Chondrocyte (in vitro differentiated cells): ENCODE measurements at regions not wholly inside any gene's neighbourhood (a gene's known extent, or its start where the extent isn't known, plus 50 kb on each side); places are given as distances from the start of the nearest gene placed in this dataset.
"Not testable (repeated sequence)": the region's sequence is repeated elsewhere in the genome, so short reads cannot be mapped to it uniquely, and the experiment has no call there.

Experiments used
- DNase-seq: peaks from one replicate; pipeline ENCODE4 v3.0.0; 2021; ENCODE audit warnings: mixed read lengths, low spot score
- H3K27ac Mint-ChIP-seq: one replicate; pipeline ENCODE4 v1.8.0; 2021; ENCODE audit warnings: mild to moderate bottlenecking, moderate library complexity, mixed read lengths; ENCODE audit not compliant: unreplicated experiment
- H3K27me3 Mint-ChIP-seq: 2 replicates; pipeline ENCODE4 v1.8.0; 2021; ENCODE audit warnings: low read depth, mixed read lengths
- H3K36me3 Mint-ChIP-seq: 2 replicates; pipeline ENCODE4 v1.8.0; 2021; ENCODE audit warnings: low read depth, mixed read lengths
- H3K4me1 Mint-ChIP-seq: 2 replicates; pipeline ENCODE4 v1.8.0; 2021; ENCODE audit warnings: low read depth, mild to moderate bottlenecking, mixed read lengths
- H3K4me3 Mint-ChIP-seq: one replicate; pipeline ENCODE4 v1.8.0; 2021; ENCODE audit warnings: mild to moderate bottlenecking, moderate library complexity, mixed read lengths; ENCODE audit not compliant: unreplicated experiment
- H3K9me3 Mint-ChIP-seq: 2 replicates; pipeline ENCODE4 v1.8.0; 2021; ENCODE audit warnings: low read depth, mixed read lengths
- TF ChIP-seq, protein P1 (sequence below): fragments of 200-600 bp; sonication (generic); IDR thresholded peaks from 2 replicates; pipeline ENCODE4 v1.5.0; 2021; ENCODE audit warnings: antibody characterized with exemption, mild to moderate bottlenecking, moderate library complexity

DNA sequence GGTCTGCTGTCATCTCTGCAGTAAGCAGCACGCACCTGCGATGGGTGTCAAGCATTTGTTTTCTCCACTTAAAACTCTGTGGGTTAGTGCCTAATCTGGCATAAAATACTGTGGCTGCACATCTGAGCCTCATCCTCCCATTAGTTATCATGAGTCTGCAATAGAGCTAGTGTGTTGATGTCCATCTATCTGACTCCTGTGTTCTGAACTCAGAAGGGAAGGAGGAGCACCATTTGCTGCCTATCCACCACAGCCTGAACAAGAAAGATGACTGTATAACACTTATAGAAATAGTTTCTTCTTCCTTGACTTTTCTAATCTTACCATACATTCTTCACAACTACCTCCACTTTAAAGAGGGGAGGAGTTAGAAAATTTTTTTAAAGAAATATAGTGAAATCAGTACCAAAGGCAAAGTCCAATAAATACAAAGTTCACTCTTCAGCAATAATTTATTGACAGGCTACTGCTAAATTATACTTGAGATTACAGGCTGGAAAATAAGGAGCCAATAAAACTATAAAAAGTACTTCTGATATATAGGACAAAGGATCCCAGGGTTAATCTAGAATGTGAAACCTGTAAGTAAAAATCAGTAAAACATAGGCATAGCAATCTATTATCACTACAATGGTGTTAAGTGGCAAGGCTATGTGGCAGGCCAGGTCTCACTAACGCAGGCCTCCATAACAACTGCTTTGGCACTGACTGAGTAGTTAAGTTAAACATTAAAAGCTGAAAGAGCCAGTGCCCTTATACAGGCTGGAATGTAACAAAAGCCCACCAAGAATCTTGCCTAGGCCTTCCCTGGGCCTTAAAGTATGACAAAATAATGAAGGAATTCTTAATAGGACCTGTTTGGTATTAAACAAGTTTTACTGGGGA lies 70.2 kb downstream of the LGALS9C start:
- DNase-seq, H3K9me3 Mint-ChIP-seq, H3K36me3 Mint-ChIP-seq, H3K4me3 Mint-ChIP-seq, H3K27ac Mint-ChIP-seq, H3K4me1 Mint-ChIP-seq, H3K27me3 Mint-ChIP-seq: not testable (repeated sequence)

DNA sequence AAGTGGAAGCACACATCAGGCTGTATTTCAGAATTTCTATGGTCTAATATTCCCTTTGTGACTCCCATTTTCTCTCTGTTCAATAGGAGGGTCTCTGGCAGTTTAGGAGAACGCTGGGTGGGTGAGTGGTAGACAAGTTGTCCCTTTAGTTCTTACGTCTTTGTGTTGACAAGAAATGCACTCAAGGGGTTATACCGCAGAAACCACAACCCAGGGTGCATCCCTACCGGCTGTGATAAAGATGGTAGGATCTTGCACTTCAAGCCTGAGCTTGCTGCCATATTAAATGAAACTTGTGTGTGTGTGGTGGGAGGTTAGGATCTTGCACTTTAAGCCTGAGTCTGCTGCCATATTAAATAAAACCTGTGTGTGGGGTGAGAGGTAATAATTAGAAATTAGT lies 80.5 kb downstream of the LGALS9C start:
- H3K9me3 Mint-ChIP-seq, H3K4me3 Mint-ChIP-seq, DNase-seq, H3K27me3 Mint-ChIP-seq, H3K36me3 Mint-ChIP-seq, H3K27ac Mint-ChIP-seq, H3K4me1 Mint-ChIP-seq: not testable (repeated sequence)

DNA sequence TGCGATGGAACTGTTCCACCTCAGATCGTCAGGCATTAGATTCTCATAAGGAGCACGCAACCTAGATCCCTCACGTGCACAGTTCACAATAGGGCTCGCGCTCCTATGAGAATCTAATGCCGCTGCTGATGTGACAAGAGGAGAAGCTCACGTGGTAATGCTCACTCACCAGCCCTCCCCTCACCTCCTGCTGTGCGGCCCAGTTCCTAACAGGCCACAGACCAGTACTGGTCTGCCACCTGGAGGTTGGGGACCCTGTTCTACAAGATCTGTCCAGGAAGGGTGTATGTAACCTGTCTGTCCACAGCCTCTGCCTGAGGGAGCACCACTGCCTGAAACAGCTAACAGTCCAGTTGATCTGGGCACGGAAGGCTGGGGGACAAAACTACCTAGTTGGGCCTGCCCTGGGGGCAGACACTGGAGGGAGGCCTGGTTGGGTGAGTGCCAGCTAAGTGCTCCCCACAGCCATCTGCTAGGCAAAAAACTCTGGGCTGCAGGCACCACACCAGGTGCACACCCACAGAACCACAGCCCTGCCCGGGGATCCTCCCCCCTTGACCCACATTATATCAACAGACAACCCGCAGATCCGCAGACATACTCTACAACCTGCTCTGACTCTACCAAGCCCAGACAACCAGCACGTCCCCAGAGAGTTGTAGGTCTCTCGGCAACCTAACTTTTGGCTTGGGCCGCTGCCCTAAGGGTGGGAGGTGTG lies 80.7 kb downstream of the TBC1D28 start:
- H3K36me3 Mint-ChIP-seq, H3K4me3 Mint-ChIP-seq: not testable (repeated sequence)

DNA sequence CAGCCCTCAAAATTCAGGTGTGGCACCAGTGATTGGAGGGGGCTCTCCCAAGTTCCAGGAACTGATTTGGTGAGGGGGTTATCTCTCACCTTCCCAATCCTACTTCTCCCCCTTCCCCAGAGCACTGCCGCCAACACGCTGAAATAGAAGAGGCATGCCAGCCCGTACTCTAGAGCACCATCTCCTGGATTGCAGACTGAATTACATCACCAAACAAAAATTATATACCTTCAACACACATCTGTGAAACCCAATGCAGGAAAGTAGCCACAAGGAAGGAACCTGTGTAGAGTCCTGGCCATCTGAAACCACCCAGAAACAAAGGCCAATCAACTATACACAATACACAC lies 80.1 kb downstream of the TBC1D28 start:
- DNase-seq, H3K9me3 Mint-ChIP-seq, H3K4me3 Mint-ChIP-seq, H3K36me3 Mint-ChIP-seq, H3K27me3 Mint-ChIP-seq: not testable (repeated sequence)
- TF ChIP-seq, protein P1, sequence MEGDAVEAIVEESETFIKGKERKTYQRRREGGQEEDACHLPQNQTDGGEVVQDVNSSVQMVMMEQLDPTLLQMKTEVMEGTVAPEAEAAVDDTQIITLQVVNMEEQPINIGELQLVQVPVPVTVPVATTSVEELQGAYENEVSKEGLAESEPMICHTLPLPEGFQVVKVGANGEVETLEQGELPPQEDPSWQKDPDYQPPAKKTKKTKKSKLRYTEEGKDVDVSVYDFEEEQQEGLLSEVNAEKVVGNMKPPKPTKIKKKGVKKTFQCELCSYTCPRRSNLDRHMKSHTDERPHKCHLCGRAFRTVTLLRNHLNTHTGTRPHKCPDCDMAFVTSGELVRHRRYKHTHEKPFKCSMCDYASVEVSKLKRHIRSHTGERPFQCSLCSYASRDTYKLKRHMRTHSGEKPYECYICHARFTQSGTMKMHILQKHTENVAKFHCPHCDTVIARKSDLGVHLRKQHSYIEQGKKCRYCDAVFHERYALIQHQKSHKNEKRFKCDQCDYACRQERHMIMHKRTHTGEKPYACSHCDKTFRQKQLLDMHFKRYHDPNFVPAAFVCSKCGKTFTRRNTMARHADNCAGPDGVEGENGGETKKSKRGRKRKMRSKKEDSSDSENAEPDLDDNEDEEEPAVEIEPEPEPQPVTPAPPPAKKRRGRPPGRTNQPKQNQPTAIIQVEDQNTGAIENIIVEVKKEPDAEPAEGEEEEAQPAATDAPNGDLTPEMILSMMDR = peak; percentile 69
- Mint-ChIP-seq H3K4me1 (peaks cover 18% of the 10 kb centered on the region), H3K27ac (peak overlapping the region; percentile 70)

More for the DNA sequence above, 80.7 kb downstream of the TBC1D28 start:
- DNase-seq, H3K27ac Mint-ChIP-seq, H3K27me3 Mint-ChIP-seq, H3K9me3 Mint-ChIP-seq: not testable (repeated sequence)
- H3K4me1 Mint-ChIP-seq = peaks cover 15% of the 10 kb centered on the region

DNA sequence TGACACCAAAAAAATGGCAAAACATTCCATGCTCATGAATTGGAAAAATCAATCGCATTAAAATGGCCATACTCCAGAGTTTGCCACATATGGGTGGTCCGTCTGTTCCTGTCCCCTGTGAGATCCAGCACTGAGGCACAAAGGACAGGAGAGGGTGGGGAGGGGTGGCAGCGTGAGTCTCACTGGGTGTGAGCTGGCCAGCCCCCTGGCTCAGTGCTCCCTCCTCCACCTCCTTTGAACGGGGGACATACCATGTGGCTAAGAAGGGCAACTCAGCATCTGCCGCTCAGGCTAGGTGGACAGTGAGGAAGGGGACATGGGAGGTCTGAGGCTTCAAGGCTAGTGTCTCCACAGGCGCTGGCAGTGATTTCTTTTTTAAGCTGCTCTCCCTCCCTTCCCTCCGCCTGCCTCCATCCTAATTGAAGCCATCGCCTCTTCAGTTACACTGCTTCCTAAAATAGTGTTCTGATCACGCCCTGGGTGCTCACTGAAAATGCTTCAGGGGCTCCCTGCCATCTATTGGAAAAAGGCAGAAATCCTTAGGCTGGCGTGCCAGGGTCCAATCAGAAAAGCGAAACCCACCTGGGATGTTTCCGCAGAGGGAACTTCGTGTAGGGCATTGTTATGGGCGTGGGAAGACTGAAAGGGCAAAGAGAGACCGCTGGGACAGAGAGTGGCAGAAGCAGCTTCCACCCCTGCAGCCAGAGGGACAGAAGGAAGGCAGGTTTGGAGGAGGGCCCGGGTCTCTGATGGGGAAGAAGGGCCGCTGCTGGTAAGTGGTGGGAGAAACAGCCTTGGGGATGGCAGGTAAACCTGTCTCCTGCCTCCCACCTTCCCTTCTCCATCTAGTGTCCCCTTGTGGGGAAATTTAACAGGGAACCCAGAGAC lies 75.8 kb downstream of the TBC1D28 start:
- not testable (repeated sequence) for H3K9me3 Mint-ChIP-seq, H3K27me3 Mint-ChIP-seq, H3K4me3 Mint-ChIP-seq, H3K27ac Mint-ChIP-seq, H3K36me3 Mint-ChIP-seq, DNase-seq
- H3K4me1 Mint-ChIP-seq = peaks cover 23% of the 10 kb centered on the region

DNA sequence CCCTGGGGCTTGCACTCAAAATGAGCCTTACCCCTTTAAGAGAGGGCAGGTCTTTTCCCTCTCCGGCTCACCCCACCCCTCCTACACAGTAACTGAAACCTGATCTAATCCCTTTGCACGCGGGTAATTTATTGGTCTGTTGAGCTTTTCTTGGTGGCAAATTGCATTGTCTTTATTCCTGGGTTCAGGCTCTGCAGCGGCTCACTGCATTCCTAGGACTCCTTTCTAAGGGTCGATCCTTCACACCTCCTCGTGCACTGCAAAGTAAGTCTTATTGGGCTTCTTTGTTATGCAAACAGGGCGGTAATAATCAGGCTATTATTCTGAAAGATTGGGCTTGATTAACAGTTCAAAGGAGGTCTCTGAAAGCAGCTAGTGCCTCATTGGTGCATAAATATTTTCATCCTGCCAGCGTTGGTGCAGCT lies 74.7 kb downstream of the TBC1D28 start:
- not testable (repeated sequence) for H3K27ac Mint-ChIP-seq, H3K36me3 Mint-ChIP-seq, H3K27me3 Mint-ChIP-seq, DNase-seq, H3K9me3 Mint-ChIP-seq
- peak overlapping the region; percentile 38 for H3K4me3 Mint-ChIP-seq
- H3K4me1 Mint-ChIP-seq = peaks cover 16% of the 10 kb centered on the region

DNA sequence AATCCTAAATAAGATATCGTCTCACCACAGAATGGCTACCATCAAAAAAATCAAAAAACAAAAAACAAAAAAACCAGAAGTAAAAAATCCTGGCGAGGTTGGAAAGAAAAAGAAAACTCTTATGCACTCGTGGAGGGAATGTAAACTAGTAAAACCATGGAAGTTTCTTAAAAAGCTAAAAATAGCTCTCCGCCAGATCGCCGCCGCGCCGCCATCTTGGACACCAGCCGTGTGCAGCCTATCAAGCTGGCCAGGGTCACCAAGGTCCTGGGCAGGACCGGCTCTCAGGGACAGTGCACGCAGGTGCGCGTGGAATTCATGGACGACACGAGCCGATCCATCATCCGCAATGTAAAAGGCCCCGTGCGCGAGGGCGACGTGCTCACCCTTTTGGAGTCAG lies 71.7 kb downstream of the TBC1D28 start:
- H3K36me3 Mint-ChIP-seq, H3K9me3 Mint-ChIP-seq, H3K4me3 Mint-ChIP-seq, H3K27me3 Mint-ChIP-seq, H3K4me1 Mint-ChIP-seq, DNase-seq, H3K27ac Mint-ChIP-seq: not testable (repeated sequence)

DNA sequence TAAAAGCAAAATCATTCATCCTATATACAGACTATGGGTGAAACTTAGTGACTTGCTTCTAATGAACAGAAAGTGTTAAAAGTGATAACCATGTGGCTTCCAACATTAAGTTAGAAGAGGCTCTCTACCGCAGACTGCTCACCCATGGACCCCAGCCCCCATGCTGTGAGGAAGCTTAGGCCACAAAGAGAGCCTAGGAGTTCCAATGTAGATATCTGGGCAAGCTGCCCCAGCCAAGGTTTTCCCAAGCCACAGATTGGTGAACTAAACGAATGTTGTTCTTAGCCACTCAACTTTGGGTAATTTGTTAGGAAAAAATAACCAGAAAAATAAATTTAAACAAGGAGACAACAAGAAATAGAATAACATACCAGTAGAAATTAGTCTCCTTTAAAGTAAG lies 70.1 kb downstream of the TBC1D28 start:
- H3K36me3 Mint-ChIP-seq, DNase-seq, H3K9me3 Mint-ChIP-seq, H3K4me3 Mint-ChIP-seq, H3K27ac Mint-ChIP-seq, H3K4me1 Mint-ChIP-seq: not testable (repeated sequence)
- peaks cover 10% of the 10 kb centered on the region for H3K27me3 Mint-ChIP-seq
